ENCODE measurements at regions not wholly inside any gene's neighbourhood (a gene's known extent, or its start where the extent isn't known, plus 50 kb on each side); places are given as distances from the start of the nearest gene placed in this dataset.

DNA sequence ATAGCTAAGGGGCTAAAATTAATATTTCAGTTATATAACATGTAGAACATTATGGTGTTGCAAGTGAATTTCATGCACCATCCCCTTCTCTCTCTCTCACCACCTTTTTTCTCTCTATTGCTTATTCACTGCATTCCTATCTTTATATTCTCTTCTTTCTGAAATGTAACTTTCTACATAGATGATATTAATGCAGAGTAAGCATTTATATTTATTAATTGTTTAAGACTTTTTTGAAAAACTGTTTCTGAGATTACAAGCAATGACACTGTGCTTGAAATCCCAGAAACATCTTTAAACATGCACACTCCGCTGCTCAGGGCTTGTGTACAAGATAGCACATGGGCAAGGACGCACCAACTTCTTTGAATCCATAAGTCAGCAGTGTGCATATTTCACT lies 567.7 kb upstream of the SGCD start:
- Histone ChIP-seq H3K4me1 (peaks cover 3% of the 10 kb centered on the region), H3K4me3 (no peak overlapping the region), H3K36me3 (ENCODE audit: insufficient read depth in 1 of 2, low read depth in 1 of 2) (no peaks in the 10 kb centered on the region), H3K27ac (no peak overlapping the region), H3K27me3 (ENCODE audit: insufficient read depth in 3 of 3, low read length in 2 of 3) (no peaks in the 10 kb centered on the region), H3K9me3 (no peaks in the 10 kb centered on the region)
- ATAC-seq (no peak), DNase-seq (no peak)
- TF ChIP-seq, protein P1, sequence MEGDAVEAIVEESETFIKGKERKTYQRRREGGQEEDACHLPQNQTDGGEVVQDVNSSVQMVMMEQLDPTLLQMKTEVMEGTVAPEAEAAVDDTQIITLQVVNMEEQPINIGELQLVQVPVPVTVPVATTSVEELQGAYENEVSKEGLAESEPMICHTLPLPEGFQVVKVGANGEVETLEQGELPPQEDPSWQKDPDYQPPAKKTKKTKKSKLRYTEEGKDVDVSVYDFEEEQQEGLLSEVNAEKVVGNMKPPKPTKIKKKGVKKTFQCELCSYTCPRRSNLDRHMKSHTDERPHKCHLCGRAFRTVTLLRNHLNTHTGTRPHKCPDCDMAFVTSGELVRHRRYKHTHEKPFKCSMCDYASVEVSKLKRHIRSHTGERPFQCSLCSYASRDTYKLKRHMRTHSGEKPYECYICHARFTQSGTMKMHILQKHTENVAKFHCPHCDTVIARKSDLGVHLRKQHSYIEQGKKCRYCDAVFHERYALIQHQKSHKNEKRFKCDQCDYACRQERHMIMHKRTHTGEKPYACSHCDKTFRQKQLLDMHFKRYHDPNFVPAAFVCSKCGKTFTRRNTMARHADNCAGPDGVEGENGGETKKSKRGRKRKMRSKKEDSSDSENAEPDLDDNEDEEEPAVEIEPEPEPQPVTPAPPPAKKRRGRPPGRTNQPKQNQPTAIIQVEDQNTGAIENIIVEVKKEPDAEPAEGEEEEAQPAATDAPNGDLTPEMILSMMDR (IDR thresholded peaks at IDR 0.05) = no peak
- intact Hi-C loops (cut with DNase I) = no loop called here
- 93 to 94% (median 94%) methylated on average over 2 of the region's 2 CpGs for WGBS, 3 donors

DNA sequence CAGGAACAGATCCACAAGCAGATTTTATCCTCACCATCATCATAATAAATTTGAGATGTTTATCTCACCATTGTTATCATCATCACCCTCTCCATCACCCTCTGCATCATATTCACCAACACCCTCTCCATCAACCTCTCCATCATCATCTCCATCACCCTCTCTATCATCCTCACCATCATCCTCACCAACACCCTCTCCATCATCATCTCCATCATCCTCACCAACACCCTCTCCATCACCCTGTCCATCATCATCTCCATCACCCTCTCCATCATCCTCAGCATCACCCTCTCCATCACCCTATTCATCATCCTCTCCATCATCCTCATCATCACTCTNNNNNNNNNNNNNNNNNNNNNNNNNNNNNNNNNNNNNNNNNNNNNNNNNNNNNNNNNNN lies 567.0 kb upstream of the SGCD start:
- TF ChIP-seq, protein P1 (IDR thresholded peaks at IDR 0.05) = no peak
- H3K27ac ChIP-seq = no peak overlapping the region
- intact Hi-C loops (cut with DNase I) = no loop called here
- no peaks in the 10 kb centered on the region for H3K27me3 ChIP-seq (ENCODE audit: insufficient read depth in 3 of 3, low read length in 2 of 3)
- no peaks in the 10 kb centered on the region for H3K9me3 ChIP-seq
- peaks cover 3% of the 10 kb centered on the region for H3K4me1 ChIP-seq
- no peak overlapping the region for H3K4me3 ChIP-seq
- H3K36me3 ChIP-seq (ENCODE audit: insufficient read depth in 1 of 2, low read depth in 1 of 2) = no peaks in the 10 kb centered on the region
- no peak for DNase-seq
- no peak for ATAC-seq

DNA sequence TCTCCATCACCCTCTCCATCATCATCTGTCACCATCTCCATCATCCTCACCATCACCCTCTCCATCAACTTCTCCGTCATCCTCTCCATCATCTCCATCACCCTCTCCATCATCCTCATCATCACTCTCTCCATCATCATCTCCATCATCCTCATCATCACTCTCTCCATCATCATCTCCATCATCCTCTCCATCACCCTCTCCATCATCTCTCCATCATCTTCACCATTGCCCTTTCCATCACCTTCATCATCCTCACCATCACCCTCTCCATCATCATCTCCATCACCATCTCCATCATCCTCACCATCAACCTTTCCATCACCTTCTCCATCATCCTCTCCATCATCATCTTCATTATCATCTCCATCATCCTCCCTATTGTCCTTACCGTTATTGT lies 565.5 kb upstream of the SGCD start:
- TF ChIP-seq, protein P1 (IDR thresholded peaks at IDR 0.05) = no peak
- Histone ChIP-seq H3K4me3 (no peak overlapping the region), H3K27ac (no peak overlapping the region), H3K27me3 (ENCODE audit: insufficient read depth in 3 of 3, low read length in 2 of 3) (no peaks in the 10 kb centered on the region), H3K36me3 (ENCODE audit: insufficient read depth in 1 of 2, low read depth in 1 of 2) (no peaks in the 10 kb centered on the region), H3K9me3 (no peaks in the 10 kb centered on the region), H3K4me1 (peaks cover 3% of the 10 kb centered on the region)
- no peak for DNase-seq
- intact Hi-C loops (cut with DNase I) = no loop called here
- 69 to 92% (median 92%) methylated on average over 2 of the region's 2 CpGs for WGBS, 3 donors
- ATAC-seq = no peak

DNA sequence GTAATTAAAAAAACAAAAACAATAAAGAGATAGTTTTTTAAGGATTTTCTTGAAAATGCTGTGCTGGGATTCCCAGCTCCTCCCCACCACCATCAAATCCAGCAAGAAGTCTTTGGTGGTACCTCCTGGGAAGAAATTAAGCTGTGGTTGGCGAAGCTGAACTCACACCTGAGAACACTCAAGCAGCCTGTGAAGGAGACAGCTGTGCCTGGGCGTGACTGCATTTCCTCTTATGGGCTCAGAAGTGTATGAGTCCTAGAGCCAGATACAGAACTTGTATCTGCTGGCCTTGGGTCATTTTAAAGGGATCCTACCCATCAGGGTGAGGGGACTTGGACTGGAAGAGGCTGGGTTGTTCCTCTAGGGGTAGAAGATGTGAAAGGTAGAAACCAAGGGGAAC lies 561.2 kb upstream of the SGCD start:
- Histone ChIP-seq H3K27ac (no peak overlapping the region), H3K9me3 (no peaks in the 10 kb centered on the region), H3K4me1 (peaks cover 3% of the 10 kb centered on the region), H3K36me3 (ENCODE audit: insufficient read depth in 1 of 2, low read depth in 1 of 2) (no peaks in the 10 kb centered on the region), H3K4me3 (no peak overlapping the region), H3K27me3 (ENCODE audit: insufficient read depth in 3 of 3, low read length in 2 of 3) (no peaks in the 10 kb centered on the region)
- intact Hi-C loops (cut with DNase I) = no loop called here
- DNase-seq = no peak
- WGBS, 3 donors = 65 to 76% (median 75%) methylated on average over 2 of the region's 2 CpGs
- TF ChIP-seq, protein P1 (IDR thresholded peaks at IDR 0.05) = no peak
- ATAC-seq = no peak

DNA sequence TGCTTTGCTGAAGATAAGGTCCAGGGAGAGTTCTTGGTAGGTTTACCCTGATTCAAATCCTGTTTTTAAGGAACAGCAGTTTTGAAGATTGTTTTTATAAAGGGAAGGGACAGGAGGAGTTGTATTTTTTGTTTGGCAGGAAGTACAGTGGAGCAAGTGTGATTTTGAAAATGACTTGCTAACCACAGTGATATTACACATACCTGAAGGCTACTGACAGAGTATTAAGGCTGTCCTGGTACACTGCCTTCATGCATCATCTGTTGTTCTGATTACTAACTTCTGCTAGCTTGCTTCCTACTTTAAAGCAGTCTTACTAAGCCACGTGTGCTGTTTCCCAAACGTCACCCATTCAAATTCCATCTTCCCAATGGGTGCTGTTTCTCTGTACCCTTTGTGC lies 559.5 kb upstream of the SGCD start:
- Histone ChIP-seq H3K4me3 (no peak overlapping the region), H3K27ac (peak overlapping the region; percentile 1), H3K27me3 (ENCODE audit: insufficient read depth in 3 of 3, low read length in 2 of 3) (no peaks in the 10 kb centered on the region), H3K36me3 (ENCODE audit: insufficient read depth in 1 of 2, low read depth in 1 of 2) (no peaks in the 10 kb centered on the region), H3K9me3 (no peaks in the 10 kb centered on the region), H3K4me1 (peaks cover 3% of the 10 kb centered on the region)
- TF ChIP-seq, protein P1 (IDR thresholded peaks at IDR 0.05) = no peak
- no peak for DNase-seq
- peak; percentile 56 to 87 (median 72) for ATAC-seq
- 55 to 73% (median 58%) methylated on average over 2 of the region's 2 CpGs for WGBS, 3 donors
- intact Hi-C loops (cut with DNase I) = no loop called here
